Islet precursor cell (in vitro differentiated cells): ENCODE measurements at regions not wholly inside any gene's neighbourhood (a gene's known extent, or its start where the extent isn't known, plus 50 kb on each side); places are given as distances from the start of the nearest gene placed in this dataset.

Experiments used
- DNase-seq: peaks from one replicate; pipeline ENCODE4 v3.0.0-alpha.2; 2018

- no peak for DNase-seq
Measured at GRCh38 chr10:44087403-44087802, 297.5 kb downstream of the CXCL12 start.

- no peak for DNase-seq
Measured at GRCh38 chr10:44083719-44084400, 301.0 kb downstream of the CXCL12 start.

GRCh38 chr10:44071479-44071878 lies 313.4 kb downstream of the CXCL12 start:
- no peak for DNase-seq

GRCh38 chr10:44070282-44070681 lies 314.6 kb downstream of the CXCL12 start:
- no peak for DNase-seq

- DNase-seq: no peak
Measured at GRCh38 chr10:44069573-44069972, 315.3 kb downstream of the CXCL12 start.

DNA sequence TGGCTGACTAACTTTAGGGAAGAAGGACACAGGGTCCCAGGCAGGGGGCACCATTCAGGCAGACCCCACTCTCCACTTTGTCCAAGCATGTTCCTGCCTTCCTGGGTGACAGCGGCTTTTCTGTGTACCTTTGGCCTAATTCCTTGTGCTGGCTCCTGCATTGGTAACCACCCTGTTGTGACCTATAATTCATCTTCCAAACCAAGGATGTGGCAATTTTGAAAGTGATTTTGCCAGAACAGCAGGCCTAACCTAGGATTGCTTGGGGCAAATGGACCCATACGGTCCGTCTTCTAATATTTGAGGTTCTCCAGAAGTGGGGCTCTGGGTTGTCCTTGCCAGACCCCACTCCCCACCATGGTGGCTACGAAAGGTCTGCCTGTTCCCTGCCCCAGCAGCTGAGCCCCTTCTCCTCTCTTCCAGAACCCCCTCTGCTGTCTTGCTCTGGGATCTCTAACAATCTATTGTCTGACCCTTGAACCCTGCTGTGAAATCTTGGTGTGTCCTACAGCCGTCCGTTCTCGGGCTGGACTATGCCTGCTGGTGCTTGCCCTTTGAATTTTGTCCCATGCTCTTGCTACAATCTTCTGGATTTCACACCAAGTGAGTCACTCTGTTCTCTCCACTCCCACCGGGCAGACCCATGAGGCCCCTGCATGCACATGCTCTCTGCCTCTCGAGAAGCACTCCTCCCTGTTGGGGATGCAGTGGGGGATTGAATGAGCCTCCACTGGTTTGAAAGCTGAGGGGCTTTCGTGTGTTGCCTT lies 316.0 kb downstream of the CXCL12 start:
- no peak for DNase-seq

DNA sequence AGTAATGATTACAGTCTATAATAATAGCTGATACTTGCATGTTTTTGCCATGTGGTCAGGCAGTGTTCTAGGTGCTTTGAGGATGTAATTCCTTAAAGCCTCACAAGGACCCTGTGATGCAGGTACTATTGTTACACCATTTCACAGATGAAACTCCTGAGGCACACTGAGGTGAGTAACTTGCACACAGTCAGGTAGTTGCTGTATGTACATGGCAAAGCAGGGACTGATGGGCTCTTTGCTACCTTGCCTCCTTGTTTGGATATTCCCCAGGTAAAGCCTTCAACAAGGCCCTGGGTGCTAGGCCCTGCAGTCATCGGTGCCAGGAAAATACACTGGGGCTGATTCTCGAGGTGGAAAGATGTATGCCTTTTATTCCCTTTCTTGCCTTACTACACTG lies 317.5 kb downstream of the CXCL12 start:
- no peak for DNase-seq

GRCh38 chr10:44066527-44067255 lies 318.2 kb downstream of the CXCL12 start:
- DNase-seq: no peak

- DNase-seq: no peak
Measured at GRCh38 chr10:44065788-44066526, 318.9 kb downstream of the CXCL12 start.

GRCh38 chr10:44064987-44065787 lies 319.7 kb downstream of the CXCL12 start:
- no peak for DNase-seq

DNA sequence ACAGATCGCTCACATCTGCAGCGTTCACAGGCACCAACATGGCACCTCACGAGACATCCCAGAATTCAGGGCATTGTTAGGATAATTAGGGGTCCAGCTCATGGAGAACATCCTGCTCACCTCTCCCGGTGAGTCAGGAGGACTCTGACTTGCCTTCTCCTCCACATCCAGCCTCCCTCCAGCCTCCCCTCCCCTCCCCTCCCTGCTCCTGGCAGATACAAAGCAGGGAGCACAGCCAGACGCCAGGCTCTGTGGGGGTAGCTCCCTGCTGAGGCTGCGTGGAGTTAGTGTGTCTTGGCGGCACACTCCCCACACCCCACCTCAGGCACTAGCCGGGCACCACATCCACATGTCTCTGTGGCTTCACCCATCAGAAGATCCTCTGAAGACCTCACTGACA lies 320.6 kb downstream of the CXCL12 start:
- DNase-seq: no peak

DNA sequence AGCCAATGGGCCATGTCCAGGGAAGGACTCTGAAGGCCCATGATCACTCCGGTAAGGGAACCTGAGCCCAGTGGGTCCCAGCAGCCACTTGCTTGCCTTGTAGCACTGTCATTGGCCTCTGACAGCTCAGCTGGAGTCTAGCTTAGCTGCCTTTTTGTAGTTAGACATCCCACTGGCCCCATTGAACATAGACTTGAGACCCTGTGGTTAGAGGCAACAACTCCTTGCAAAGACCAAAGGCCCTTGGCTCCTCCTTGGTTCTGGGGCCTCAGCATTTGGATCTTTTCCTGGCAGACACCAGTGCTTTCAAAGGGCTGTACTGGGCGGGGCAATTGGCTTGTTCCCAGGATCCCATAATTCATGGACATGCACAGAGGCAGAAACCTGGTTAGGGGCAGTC lies 321.2 kb downstream of the CXCL12 start:
- DNase-seq: no peak

- DNase-seq: no peak
Measured at GRCh38 chr10:44060719-44061118, 324.2 kb downstream of the CXCL12 start.

GRCh38 chr10:44060221-44060620 lies 324.7 kb downstream of the CXCL12 start:
- no peak for DNase-seq

DNA sequence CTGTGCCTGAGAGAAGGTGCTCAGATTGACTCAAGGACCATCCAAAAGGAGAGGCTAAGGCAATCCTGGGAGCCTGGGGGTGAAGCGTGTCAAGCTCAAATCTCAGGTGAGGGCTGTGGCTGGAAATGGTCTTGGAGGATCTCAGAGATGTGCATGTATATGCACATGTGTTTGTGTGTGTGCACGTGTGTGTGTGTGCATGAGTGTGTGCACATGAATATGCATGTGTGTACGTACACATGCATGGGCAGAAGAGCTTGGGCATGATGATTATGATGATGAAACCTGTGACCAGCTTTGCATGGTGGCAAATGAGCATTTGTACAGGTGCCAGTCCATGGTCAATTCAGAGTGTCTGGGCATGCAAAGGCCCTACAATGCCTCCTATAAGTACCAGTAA lies 326.6 kb downstream of the CXCL12 start:
- DNase-seq: no peak

- no peak for DNase-seq
Measured at GRCh38 chr10:44056967-44057805, 327.7 kb downstream of the CXCL12 start.

- no peak for DNase-seq
Measured at GRCh38 chr10:44056206-44056605, 328.7 kb downstream of the CXCL12 start.

DNA sequence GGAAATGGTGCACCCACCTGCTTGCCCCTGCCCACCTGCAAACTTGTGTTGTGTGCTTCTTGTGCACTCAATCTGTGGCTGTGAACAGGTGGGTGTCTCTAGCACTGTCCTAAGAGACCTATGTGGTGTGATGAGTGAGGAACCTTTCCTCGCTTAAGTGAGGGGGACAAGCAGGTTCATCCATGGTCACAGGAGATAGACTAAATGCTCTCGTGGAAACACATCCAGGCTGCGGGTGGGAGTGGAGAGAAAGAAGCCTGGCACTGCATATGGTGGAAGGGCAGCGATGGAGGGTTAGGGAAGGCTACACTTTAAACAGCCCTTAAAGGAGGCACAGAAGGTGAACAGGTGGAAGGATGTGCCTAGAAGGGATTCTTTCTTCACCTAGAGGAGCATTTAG lies 330.9 kb downstream of the CXCL12 start:
- no peak for DNase-seq

- DNase-seq: no peak
Measured at GRCh38 chr10:44053391-44053790, 331.5 kb downstream of the CXCL12 start.

GRCh38 chr10:44051584-44052385 lies 333.1 kb downstream of the CXCL12 start:
- no peak for DNase-seq

- no peak for DNase-seq
Measured at GRCh38 chr10:44051091-44051490, 333.8 kb downstream of the CXCL12 start.
